Coronary artery (tissue), 2 donors: ENCODE measurements at regions not wholly inside any gene's neighbourhood (a gene's known extent, or its start where the extent isn't known, plus 50 kb on each side); places are given as distances from the start of the nearest gene placed in this dataset.

Experiments
- DNase-seq: peaks from one replicate; pipeline ENCODE4 v3.0.0-alpha.2; 2017; ENCODE audit warnings: low spot score
- H3K27ac ChIP-seq, 2 donors: fragments of 200-600 bp; sonication (generic); one replicate each; pipeline ENCODE4 v1.5.1; 2016 to 2019
- H3K4me3 ChIP-seq: fragments of 200-600 bp; sonication (generic); 2 replicates; pipeline ENCODE4 v1.5.1; 2016; ENCODE audit warnings: mild to moderate bottlenecking, moderate library complexity
- TF ChIP-seq, protein P1 (sequence below): fragments of 200-600 bp; sonication (generic); IDR thresholded peaks from one replicate; pipeline ENCODE4 v1.5.1; 2019; ENCODE audit warnings: antibody characterized with exemption

DNA sequence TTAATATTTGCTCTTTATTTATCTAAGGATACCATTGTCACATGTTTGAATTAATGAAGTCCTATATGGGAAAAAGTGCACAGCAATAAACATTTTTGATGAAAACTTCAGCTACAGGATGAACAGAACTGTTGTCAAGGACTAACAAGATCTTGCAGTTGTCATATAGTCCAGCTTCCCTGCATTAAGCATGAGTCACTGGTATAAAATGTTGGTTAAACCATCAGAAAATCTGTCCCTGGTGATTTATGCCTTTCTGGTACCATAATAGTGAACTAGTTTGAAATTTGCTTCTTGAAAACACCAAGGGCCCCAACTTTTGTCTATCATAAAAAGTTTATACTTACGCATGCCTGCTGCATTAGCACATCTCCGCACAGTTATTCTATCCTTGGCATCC is 60.4 kb upstream of the RSPO3 start:
- Histone ChIP-seq H3K4me3 (no peak overlapping the region), H3K27ac (no peak overlapping the region)
- DNase-seq, result no peak
- TF ChIP-seq, protein P1, sequence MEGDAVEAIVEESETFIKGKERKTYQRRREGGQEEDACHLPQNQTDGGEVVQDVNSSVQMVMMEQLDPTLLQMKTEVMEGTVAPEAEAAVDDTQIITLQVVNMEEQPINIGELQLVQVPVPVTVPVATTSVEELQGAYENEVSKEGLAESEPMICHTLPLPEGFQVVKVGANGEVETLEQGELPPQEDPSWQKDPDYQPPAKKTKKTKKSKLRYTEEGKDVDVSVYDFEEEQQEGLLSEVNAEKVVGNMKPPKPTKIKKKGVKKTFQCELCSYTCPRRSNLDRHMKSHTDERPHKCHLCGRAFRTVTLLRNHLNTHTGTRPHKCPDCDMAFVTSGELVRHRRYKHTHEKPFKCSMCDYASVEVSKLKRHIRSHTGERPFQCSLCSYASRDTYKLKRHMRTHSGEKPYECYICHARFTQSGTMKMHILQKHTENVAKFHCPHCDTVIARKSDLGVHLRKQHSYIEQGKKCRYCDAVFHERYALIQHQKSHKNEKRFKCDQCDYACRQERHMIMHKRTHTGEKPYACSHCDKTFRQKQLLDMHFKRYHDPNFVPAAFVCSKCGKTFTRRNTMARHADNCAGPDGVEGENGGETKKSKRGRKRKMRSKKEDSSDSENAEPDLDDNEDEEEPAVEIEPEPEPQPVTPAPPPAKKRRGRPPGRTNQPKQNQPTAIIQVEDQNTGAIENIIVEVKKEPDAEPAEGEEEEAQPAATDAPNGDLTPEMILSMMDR, result no peak

DNA sequence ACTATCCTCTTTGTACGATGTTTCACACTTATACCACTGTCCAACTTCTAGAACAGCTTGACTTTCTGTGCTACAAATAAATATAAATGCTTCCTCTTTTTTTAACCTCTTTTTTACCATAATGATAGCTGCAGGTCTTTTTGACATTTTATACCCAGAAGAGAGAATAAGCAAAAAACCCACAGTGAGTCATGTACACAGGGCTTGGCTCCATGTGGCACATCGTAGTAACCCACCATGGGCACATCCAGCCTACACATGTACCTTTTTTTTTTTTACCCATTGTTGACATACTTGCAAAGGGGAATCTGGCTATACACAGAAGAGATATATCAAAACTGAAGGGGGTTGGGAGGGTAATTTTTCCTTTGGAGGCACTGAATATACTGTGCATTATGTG is 59.5 kb upstream of the RSPO3 start:
- Histone ChIP-seq H3K4me3 (no peak overlapping the region), H3K27ac (no peak overlapping the region)
- TF ChIP-seq, protein P1, result no peak
- DNase-seq, result no peak
